Mucosa of descending colon (tissue), 3 donors: ENCODE measurements at regions not wholly inside any gene's neighbourhood (a gene's known extent, or its start where the extent isn't known, plus 50 kb on each side); places are given as distances from the start of the nearest gene placed in this dataset.
"Not testable (repeated sequence)": the region's sequence is repeated elsewhere in the genome, so short reads cannot be mapped to it uniquely, and the experiment has no call there.

Source experiments
- ATAC-seq: fragments of 200-7000 bp; cut with Tn5 transposase; one replicate; pipeline ENCODE4 v1.9.1; 2020; ENCODE audit warnings: mild to moderate bottlenecking, moderate library complexity
- DNase-seq, 3 donors: peaks; one replicate each; pipeline ENCODE4 v3.0.0-alpha.2; 2020
- H3K36me3 ChIP-seq: fragments of 200-600 bp; one replicate; pipeline ENCODE4 v1.8.0; 2021; ENCODE audit warnings: low read depth, mild to moderate bottlenecking
- H3K4me1 ChIP-seq: fragments of 200-600 bp; one replicate; pipeline ENCODE4 v1.8.0; 2021; ENCODE audit warnings: low read depth, mild to moderate bottlenecking
- H3K4me3 ChIP-seq: fragments of 200-600 bp; one replicate; pipeline ENCODE4 v1.8.0; 2021; ENCODE audit warnings: mild to moderate bottlenecking
- H3K9me3 ChIP-seq: fragments of 200-600 bp; one replicate; pipeline ENCODE4 v1.8.0; 2021; ENCODE audit warnings: mild to moderate bottlenecking
- intact Hi-C, 2 donors: fragments of 100-400 bp; cut with DNase I in 1 of 2; cut with micrococcal nuclease in 1 of 2; formaldehyde crosslinking; loops; one replicate each; pipeline versions ENCODE4 v1.11.0 to v1.11.1; 2022; cut with DNase I, micrococcal nuclease
- TF ChIP-seq, protein P1 (sequence below): fragments of 200-600 bp; IDR thresholded peaks from one replicate; pipeline ENCODE4 v1.8.0; 2022; ENCODE audit warnings: antibody characterized with exemption, mild to moderate bottlenecking
- donor health status: DM: no; HTN: no; CAD: no; lungs with moderate emphysema.
- donor health status: DM: no; HTN: no; CAD: no.
- donor health status: DM: no; HTN: yes; CAD: no.

DNA sequence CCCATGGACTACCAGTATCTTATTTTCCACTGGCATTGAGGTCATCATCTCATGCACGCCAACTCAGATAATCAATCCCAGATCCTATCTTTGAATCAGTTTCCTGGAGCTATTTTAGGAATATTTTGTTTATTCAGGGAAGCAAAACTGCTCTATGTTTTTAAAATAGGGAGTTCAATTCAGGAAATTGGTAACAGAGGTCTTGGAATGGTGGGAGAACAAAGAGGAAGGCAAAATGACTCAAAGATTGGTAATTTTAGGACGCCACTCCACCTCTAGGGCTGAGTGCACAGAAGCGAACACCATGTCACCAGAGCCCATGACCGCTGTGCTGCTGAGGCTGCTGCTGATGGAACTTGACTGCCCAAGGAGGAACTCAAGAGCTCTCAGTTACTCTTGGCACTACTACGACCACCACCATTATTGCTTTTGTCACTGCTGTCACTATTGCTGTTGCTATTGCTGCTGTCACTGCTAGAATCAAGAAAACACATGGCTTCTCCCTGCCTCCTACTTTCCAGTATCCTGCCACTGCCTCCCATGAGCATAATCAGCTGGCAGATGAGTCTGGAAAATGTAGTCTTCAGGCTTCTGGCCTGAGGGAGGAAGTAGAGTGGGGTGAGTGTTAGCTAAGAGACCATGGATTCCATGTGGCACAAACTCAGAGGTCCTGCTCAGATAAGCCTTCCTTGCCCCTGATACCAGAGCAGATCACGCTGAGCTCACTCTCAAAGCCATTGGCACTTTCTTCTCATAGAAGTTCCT is 71.6 kb upstream of the CNIH3 start:
- no peaks in the 10 kb centered on the region for H3K36me3 ChIP-seq
- no peak for ATAC-seq
- H3K4me3 ChIP-seq = no peak overlapping the region
- intact Hi-C loops = no loop called here
- DNase-seq = no peak
- H3K9me3 ChIP-seq = no peaks in the 10 kb centered on the region
- TF ChIP-seq, protein P1, sequence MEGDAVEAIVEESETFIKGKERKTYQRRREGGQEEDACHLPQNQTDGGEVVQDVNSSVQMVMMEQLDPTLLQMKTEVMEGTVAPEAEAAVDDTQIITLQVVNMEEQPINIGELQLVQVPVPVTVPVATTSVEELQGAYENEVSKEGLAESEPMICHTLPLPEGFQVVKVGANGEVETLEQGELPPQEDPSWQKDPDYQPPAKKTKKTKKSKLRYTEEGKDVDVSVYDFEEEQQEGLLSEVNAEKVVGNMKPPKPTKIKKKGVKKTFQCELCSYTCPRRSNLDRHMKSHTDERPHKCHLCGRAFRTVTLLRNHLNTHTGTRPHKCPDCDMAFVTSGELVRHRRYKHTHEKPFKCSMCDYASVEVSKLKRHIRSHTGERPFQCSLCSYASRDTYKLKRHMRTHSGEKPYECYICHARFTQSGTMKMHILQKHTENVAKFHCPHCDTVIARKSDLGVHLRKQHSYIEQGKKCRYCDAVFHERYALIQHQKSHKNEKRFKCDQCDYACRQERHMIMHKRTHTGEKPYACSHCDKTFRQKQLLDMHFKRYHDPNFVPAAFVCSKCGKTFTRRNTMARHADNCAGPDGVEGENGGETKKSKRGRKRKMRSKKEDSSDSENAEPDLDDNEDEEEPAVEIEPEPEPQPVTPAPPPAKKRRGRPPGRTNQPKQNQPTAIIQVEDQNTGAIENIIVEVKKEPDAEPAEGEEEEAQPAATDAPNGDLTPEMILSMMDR = no peak
- H3K4me1 ChIP-seq = no peaks in the 10 kb centered on the region

DNA sequence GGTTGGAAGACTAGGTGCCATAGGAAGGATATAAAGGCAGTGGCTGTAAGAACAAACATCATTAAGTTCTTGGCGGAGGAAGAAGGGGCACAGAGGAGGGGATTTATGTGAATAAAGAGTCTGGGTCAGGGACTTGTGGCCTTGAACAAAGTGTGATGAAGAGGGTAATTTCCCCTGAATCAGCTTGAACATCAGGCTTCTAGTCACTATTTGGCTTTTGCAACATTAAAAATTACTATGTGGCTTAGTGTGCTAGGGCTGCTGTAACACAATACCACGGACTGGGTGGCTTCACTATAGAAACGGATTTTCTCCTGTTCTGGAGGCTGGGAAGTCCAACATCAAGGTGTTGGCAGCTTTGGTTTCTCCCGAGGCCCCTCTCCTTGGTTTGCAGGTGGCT is 70.5 kb upstream of the CNIH3 start:
- no peak overlapping the region for H3K4me3 ChIP-seq
- H3K36me3 ChIP-seq = no peaks in the 10 kb centered on the region
- DNase-seq (no peak), ATAC-seq (no peak)
- TF ChIP-seq, protein P1 = no peak
- H3K4me1 ChIP-seq = no peaks in the 10 kb centered on the region
- intact Hi-C loops = no loop called here
- H3K9me3 ChIP-seq = no peaks in the 10 kb centered on the region

DNA sequence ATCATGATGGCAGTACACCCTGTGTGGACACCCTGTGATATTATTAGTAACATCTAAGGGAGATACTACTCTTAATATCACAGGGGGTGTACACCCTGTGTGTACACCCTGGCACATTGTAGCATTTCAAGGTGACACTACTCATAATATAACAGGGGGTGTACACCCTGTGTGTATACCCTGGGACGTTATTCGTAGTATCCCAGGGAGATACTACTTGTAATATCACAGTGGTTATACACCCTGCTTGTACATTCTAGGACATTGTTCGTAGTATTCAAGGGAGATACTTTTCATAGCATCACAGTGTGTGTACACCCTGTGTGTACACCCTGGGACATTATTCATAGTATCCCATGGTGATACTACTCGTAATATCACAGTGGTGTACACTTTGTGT is 67.4 kb upstream of the CNIH3 start:
- TF ChIP-seq, protein P1 = no peak
- H3K4me1 ChIP-seq = no peaks in the 10 kb centered on the region
- H3K4me3 ChIP-seq = no peak overlapping the region
- no peak for DNase-seq
- no peaks in the 10 kb centered on the region for H3K36me3 ChIP-seq
- intact Hi-C loops = no loop called here
- no peaks in the 10 kb centered on the region for H3K9me3 ChIP-seq
- no peak for ATAC-seq

DNA sequence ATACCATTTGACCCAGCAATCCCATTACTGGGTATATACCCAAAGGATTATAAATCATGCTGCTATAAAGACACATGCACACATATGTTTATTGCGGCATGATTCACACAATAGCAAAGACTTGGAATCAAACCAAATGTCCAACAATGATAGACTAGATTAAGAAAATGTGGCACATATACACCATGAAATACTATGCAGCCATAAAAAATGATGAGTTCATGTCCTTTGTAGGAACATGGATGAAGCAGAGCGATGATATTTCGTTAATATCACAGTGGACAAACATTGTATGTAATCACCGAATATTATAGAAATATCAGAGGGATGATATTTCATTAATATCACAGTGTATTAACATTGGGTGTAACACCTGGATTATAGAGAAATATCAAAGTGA is 64.9 kb upstream of the CNIH3 start:
- H3K4me3 ChIP-seq, intact Hi-C loops, DNase-seq, H3K9me3 ChIP-seq, ATAC-seq, H3K4me1 ChIP-seq, H3K36me3 ChIP-seq: not testable (repeated sequence)

DNA sequence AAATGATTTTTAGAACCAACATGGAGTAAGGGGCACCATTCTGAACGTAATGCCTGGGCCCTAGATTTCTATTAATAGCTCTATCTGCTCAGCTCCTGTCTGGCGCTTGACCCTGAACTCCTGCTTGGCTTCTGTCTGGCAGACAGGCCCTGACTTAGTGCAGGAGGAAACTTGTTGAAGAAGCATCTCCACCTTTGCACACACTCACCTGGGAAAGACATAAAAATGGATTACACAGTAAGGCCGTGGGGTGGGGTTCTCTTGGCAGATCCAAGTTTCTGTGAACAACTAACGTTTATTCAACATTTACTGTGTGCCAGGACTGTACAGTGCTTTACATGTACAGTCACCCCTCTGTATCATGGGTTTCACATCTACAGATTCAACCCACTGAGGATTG is 62.1 kb upstream of the CNIH3 start:
- intact Hi-C loops = no loop called here
- H3K4me3 ChIP-seq = no peak overlapping the region
- TF ChIP-seq, protein P1 = no peak
- H3K9me3 ChIP-seq = no peaks in the 10 kb centered on the region
- ATAC-seq (peak; percentile 36), DNase-seq (peak in 1 of 3 donors; percentile 55)
- peaks cover 3% of the 10 kb centered on the region for H3K4me1 ChIP-seq
- no peaks in the 10 kb centered on the region for H3K36me3 ChIP-seq

DNA sequence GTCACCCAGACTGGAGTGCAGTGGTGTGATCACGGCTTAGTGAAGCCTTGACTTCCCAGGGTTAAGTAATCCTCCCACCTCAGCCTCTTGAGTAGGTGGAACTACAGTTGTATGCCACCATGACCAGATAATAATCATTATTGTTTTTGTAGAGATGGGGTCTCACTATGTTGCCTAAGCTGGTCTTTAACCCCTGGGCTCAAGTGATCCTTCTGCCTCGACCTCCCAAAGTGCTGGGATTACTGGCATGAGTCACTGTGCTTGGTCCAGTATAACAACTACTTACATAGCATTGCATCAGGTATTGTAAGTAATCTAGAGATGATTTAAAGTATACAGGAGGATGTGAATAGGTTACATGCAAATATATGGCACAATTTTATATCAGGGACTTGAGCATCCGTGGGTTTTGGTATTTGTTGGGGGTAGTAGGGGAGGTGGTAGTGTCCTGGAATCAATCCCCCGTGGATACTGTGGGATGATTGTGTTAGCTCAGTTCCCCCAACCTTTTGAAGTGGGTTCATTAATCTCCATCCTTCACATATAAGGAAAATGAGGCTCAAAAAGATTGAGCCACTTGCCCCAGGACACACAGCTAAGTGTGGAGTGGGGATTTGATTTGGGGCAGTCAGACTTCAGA is 61.4 kb upstream of the CNIH3 start:
- no peaks in the 10 kb centered on the region for H3K36me3 ChIP-seq
- H3K4me3 ChIP-seq = no peak overlapping the region
- peaks cover 3% of the 10 kb centered on the region for H3K4me1 ChIP-seq
- DNase-seq = no peak
- intact Hi-C loops = no loop called here
- TF ChIP-seq, protein P1 = no peak
- ATAC-seq = no peak
- no peaks in the 10 kb centered on the region for H3K9me3 ChIP-seq
